ENCODE measurements at regions not wholly inside any gene's neighbourhood (a gene's known extent, or its start where the extent isn't known, plus 50 kb on each side); places are given as distances from the start of the nearest gene placed in this dataset.

- no peak for DNase-seq
These were observed 215.5 kb upstream of the TMEM161B start for GRCh38 chr5:88483964-88484672.

DNA sequence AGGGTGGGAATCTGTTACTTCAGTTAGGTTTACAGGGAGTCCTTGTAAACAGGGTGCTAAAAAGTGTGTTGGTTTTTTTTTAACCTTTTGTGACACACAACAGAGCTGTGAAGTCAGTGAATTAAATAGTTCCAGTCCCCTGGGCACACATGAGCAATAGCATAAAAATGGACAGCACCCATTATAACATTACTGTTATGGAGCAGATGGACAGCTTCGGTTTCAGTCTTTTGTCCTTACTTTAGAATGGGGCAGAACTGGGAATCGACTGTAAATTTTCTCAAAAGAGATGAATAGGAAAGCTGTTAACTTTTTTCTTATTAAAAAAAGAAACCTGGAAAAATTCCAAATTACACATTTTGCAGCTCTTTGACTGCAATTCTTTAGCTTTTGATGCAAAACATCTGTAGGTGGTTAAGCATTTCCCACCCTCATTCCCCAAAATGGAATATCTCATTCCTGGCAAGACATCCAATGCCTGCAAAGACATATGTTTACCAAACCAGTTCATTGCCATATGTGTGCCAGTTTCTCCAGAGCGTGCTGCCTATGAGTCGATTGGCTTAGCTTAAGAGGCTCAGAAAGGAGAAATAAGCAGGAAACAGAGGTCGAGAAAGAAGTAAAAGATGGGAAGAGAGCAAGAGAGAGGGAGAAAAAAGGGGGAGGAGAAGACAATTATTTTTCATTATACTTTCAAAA is 212.3 kb upstream of the TMEM161B start:
- DNase-seq = no peak

- DNase-seq = no peak
These were observed 211.6 kb upstream of the TMEM161B start for GRCh38 chr5:88480245-88480644.

DNA sequence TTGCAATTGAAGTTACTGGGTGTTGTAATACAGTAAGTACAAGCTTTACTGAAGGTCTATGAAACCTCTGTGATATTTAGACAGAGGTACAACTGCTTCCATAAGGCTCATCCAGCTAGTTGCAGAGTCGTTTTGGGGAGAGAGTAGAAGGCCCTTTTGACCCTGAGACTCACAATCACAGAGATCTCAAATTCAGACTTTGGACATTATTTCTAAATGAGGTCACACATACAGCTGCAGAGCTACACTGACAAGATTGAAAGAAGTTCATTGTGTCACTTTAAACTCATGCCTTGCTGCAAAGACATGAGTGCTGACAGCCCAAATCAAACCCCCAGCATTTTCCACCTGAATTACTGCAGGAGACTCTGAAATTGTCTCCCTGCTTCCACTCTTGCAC is 205.9 kb upstream of the TMEM161B start:
- no peak for DNase-seq

GRCh38 chr5:88470745-88471144 is 202.1 kb upstream of the TMEM161B start:
- no peak for DNase-seq

DNA sequence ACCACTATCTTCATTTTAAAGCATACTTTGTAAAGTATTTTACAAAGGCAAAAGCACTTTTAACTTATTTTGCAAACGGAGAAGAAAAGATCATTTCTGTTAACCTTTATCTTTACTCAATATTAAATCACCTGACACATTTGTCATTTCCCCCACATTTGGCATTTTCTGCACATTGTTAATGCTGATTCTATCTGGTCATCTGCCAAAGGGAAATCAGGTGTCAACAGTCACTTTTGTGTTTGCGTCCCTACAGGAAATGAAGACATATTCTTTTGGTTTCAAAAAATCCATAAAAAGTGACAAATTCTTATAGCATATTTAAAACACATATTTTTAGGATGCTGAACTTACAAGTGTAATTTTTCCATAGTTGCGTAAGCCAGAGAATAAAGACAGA is 191.3 kb upstream of the TMEM161B start:
- no peak for DNase-seq

DNA sequence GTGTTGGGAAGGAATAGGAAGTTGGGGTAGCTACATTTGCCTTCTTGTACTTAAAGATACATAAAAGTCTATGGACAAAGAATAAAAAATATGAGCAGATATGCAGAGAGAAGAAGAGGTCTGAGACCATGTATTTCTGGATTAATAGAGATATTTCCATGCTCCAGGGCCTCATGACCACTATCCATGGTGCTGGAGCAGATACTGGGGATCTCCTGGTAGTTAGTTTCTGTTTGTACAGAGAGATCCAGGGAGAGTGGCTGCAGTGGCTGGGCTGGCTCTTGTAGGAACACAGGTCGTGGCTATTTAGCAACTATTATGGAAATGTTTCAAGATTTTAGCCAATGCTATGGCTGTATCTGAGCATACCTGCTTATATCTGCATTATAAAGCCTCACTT is 184.2 kb upstream of the TMEM161B start:
- no peak for DNase-seq

DNA sequence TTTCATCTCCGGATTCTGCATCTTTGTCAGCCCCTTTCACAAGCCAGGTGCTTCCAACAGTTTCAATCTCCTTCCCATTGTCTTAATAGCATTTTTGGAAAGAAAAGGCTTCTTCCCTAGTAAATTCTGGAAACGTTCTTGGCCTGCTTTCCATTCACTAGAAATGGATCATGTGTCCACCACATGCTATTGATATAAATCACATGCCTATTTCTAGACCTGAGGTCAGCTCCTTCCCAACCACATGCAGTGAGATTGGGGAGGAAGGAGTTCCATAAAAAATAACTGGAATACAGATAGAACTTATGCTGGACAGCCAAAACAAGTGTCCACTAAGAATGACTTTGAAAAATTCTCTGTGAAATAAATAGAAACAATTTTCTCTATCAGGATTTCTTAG is 181.6 kb upstream of the TMEM161B start:
- no peak for DNase-seq

- DNase-seq = no peak
These were observed 169.4 kb upstream of the TMEM161B start for GRCh38 chr5:88438006-88438405.

DNA sequence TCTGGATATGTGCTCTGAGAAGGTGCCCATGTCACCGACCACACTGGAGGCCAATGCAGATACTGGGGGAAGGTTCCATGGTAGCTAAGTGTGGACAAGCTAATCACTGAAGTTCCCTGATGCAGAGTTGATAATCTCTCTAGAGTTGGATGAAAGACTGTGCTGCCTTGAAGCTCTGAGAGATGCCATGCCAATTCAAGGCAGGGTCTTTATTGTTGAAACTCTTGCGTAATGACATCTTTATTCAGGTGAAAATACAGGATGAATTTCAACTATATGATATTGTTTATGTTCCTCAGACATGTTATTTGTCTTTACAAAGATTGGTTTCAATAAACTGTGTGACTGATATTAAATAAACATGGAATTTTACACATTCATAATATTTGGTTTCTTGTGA is 167.6 kb upstream of the TMEM161B start:
- no peak for DNase-seq

GRCh38 chr5:88428633-88429032 is 160.0 kb upstream of the TMEM161B start:
- DNase-seq = no peak

DNA sequence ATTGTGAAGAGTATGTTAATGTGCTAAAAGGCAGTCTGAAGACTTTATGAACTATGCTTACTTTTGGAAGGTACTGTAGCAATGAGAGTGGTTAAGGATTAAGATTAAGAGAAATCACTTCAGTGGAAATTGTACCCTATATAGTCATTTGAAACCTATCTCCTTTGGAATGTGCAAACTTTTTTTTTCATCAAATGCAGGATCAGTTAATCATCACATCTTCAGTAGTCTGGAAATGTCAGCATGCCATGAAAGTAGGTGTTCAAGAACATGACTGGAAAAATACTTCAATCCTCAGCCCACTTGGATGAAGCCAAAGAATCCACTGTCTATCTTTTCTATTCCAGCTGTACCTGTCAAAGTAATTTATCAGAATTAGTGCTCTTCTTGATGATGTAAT is 157.8 kb upstream of the TMEM161B start:
- no peak for DNase-seq

DNA sequence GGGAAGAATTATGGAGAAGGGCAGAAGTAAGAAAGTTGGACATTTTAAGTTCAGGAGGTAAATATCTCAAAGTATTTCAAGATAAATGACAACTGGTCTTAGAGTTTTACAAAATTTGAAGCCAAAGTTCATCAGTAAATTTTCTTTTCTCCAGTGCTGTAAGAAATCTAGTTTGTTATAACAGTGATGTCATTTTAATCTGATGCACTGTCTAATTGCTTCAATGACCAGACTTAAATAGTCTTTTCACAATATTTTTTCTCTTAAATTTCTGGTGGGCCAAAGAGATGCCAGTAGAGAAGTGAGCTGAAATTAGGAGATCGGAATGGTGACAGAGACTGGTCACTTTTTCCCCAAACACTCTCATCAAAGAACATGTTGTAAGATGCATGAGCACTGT is 156.5 kb upstream of the TMEM161B start:
- no peak for DNase-seq

DNA sequence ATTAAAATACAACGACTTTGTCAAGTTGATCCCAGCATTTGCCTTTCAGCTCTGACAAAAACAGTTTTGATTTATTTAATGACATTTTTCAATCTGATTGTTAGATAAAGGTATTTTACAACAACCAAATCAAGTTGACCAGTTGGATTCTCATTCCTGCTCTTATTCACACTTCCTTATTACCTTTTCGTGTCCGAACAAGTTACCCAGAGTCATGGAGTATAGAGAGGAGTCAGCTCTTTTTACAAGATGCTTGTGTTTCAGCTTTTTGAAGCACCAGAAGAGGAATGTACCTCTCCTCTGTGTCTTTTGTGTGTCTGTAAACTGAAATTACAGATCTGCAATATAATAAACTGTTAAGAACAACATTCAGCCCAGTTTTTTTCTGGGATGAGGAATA is 151.3 kb upstream of the TMEM161B start:
- DNase-seq = no peak

DNA sequence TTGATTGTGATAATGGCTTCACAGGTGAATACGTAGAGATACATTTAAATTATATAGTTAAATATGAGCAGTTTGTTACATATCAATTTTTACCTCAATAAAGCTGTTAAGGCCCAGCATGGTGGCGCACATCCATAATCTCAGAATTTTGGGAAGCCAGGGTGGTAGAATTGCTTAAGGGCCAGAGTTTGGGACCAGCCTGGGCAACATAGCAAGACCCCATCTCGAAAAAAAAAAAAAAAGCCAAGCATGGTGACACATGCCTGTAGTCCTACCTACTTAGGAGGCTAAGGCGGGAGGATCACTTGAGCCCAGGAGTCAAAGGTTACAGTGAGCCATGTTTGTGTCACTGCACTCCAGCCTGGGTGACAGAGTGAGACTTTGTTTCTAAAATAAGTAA is 138.7 kb upstream of the TMEM161B start:
- no peak for DNase-seq

DNA sequence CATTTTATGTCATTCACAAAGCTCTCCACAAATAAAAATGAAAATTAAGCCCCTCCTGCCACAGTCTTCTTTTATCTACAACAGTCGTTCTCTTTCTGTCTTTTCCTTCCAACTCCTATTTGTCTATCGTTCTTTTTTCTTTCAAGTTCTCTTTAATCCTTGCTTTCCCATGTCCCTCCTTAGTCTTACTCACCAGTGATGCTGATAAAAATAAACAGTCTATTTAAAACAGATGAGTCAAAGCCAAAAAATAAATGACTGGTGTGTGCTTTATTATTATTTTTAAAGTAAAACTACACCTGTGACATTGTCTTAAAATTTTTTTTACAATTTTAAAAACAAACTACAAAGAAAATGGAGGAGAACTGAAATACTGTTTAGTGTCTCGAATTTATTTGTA is 137.1 kb upstream of the TMEM161B start:
- no peak for DNase-seq

- no peak for DNase-seq
These were observed 135.8 kb upstream of the TMEM161B start for GRCh38 chr5:88404405-88404804.

DNA sequence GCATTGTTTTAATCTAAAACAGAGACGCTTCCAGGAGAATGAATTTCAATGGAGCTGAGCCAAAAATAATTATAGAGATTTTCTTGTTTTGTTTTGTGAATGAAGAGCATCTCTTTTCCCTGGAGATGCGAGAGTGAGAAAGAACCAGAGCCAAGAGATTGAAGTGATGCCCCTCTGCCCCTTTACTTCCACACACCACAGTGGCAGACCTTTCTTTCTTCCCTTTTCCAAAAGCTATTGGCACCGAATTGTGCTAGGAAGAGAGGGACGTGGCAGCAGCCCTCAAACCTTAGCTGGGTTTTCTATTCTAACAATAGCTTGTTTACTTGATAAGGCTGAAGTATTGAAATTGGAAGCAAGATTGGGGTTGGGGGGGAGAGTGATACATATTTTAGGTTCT is 133.0 kb upstream of the TMEM161B start:
- no peak for DNase-seq

- DNase-seq = no peak
These were observed 132.6 kb upstream of the TMEM161B start for GRCh38 chr5:88401228-88401627.

- DNase-seq = no peak
These were observed 130.9 kb upstream of the TMEM161B start for GRCh38 chr5:88399561-88399960.

DNA sequence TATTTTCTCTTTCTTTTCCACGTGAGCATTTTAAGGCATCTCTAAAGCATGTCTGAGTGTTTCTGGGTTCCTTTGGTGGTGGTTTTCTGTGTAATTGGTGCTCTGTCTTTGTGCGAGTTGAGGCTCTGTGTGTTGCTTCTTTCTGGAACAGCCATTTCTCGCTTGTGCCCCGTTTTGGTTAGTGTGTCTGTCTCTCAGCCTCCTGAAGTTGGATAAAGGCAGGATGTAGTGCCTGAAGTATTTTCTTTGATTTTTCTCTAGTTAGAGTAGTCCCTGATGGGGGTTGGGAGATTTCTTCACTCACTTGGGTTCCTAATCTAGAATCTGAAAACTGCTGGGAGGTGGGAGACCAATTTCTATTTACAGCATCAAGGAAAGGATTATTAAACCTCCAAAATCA is 129.7 kb upstream of the TMEM161B start:
- DNase-seq = no peak

GRCh38 chr5:88396751-88397281 is 128.2 kb upstream of the TMEM161B start:
- DNase-seq = no peak

- DNase-seq = no peak
These were observed 127.4 kb upstream of the TMEM161B start for GRCh38 chr5:88396000-88396535.

DNA sequence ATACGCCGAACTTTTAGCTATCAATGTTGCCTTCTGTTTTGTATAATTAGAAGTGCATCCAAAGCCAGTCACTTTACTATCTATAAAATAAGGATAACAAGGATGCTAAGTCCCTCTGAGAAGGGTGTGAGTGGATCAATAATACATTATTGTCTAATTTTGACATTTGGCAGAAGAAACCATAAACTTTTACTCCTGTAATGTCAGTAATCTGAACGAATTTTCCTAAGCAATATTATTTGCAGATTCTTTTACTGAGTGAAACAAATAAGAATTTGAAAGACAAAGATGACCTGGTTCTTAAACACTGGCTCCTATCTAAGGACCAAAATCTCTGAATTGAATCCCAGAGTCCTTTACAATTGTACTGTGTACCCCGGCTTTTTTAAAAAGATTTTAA is 126.6 kb upstream of the TMEM161B start:
- no peak for DNase-seq
